ELF-1 (cell line): ENCODE measurements at regions not wholly inside any gene's neighbourhood (a gene's known extent, or its start where the extent isn't known, plus 50 kb on each side); places are given as distances from the start of the nearest gene placed in this dataset.

Source experiments
- DNase-seq: peaks from one replicate; pipeline ENCODE4 v3.0.0-alpha.2; 2016; ENCODE audit warnings: low read depth, low spot score

DNA sequence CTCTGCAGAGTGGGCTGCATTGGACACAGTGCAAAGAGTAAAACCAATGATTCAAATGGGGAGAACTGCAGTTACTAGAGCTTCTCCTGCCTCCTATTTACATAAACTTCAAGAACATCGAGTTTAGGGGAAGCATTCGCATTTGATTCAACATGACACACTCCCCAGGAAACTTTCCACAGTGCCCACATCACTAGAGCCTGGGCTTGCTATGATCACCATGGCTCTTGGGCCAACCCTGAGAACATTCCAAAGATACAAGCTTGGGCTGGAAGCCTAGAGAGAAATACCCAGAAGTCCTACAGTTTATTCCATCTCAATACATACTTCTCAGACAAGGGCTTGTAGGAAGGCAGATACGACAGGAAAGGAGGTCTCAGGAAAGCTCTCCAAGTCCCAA, 337.9 kb downstream of the CD83 start:
- DNase-seq, result no peak

DNA sequence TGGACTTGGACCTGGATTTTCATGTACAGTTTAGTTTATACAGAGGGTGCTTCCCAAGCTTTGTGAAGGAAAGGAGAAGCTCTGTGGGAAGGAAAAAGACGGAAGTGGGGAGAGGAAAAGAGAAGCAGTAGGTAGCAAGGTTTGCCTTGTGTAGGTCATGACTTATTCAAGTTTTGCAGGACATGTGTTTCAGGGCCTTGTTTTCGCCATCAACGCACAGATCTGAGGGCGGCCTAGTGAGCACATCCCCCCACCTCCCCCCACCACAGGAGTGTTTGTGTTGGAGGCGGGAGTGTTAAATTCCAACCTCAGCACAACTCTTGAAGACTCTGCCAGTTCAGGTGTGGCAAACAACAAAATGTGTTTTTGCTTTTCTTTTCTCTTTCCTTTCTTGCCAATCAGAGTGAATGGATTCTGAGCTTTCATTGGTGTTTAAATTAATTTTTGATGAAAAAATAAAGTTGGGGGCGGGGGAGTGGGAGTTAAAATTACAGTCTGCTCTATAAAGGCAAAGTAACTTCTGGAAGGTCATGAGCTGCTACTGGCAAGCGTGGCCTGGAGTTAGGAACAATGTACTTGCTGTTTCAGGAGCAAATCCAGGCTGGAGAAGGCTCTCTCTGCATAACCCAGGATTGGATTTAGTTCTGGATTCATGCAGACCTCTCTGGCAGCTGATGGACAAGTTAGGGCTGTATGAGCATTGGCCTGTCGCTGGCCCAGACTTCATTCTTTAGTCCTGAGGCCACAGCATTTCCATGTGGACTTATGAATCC, 338.5 kb downstream of the CD83 start:
- DNase-seq, result peak; percentile 27

DNA sequence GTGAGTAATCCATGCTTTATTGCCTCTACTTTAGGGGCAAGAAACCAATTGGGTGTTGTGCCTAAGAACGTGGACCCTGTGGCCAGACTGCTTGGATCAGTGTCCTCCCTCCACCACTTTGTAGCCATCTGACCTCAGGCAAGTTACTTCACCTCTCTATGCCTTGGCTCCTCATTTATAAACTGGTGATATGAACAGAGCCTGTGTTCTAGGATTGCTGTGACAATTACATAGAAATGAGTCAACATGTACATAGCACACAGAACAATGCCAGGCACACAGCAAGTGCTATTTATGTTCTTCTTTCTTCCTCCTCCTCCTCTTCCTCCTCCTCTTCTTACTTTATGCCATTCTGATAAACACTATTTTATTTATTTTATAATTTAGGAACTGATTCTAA, 339.4 kb downstream of the CD83 start:
- DNase-seq, result no peak

DNA sequence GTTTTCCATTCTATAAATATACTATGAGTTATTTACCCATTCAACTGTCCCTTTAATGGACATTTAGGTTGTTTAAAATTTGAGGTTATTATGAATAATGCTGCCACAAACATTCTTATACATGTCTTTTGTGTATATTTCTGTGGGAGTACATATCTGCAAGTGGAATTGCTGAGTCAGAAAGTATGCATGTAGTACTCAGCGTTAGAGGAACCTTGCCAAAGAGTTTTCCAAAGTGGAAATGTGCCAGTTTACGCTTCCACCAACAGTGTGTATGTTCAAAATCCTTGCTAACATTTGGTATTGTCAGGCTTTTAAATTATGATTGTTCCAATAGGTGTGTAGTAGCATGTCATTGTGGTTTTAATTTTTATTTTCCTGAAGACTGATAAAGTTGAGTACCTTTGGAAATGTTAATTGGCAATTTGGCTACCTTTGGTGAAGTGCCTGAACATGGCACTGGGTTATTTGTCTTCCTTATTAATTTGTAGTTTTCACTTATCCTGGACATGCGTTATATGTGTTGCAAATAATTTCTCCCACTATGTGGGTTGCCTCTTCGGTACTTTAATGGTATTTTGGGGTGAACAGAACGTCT, 341.2 kb downstream of the CD83 start:
- DNase-seq, result no peak

DNA sequence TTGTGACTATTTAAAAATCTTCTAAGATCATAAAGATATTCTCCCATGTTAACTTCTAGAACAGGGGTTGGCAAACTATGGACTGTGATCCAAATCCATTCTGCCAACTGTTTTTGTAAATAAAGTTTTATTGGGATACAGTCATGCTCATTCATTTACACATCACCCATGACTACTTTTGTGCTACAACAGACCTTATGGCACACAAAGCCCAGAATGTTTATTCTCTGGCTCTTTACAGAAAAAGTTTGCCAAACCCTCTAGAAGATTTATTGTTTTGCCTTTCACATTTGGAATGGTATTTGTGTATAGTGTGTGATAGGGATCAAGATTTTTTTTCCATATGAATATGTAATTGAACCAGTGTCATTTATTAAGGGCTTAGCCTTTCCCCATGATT, 341.7 kb downstream of the CD83 start:
- no peak for DNase-seq

DNA sequence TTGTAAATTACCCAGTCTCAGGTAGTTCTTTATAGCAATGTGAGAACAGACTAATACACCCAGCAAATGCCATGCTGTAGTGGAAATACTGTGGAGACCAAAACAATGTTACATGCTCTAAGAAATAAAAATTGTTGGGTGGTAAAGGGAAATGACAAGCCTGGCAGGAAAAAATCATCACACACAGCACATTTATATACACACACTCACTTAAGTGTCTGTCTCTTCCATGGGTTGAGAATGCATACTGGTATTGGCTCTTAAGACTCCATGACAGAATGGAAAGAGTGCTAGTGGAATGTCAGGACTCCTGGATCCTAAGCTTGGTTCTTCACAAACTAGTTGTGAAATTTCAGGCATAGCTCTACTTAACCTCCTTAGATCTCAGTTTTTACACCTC, 343.0 kb downstream of the CD83 start:
- no peak for DNase-seq

DNA sequence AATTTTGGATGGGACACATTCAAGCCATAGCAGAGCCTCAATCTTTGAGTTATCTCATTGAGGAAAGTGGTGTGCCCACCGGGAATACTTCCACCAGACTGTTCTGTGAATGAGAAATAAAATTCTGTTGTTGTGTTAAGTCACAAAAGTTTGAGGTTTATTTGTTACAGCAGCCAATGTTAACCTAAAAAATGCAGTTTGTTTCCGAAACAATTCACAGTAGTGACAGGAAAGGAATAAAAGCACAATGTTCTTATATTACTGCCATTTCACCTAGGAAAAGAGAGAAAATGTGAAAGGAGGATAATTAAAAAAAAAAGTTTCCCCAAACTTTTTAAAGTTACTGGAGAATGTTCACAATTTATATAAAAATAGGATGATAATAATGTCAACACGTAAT, 344.6 kb downstream of the CD83 start:
- no peak for DNase-seq

DNA sequence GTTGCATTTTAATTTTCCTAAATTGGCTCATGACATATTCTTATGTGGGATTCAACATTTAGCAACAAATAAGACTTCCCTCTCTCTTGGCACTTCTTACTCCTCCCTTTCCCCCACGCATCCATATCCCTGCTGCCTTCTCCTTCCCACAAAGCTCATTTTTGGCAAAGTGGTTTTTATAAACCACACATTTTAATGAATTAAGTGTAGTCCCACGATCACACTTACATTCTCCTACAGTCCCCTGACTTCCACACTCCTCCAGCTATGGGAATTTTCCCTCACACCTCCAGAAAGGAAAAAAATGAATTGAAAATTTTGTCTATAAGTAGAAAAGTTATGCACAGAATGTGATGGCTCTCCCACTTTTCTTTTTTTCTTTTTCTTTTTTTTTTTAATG, 345.0 kb downstream of the CD83 start:
- no peak for DNase-seq

DNA sequence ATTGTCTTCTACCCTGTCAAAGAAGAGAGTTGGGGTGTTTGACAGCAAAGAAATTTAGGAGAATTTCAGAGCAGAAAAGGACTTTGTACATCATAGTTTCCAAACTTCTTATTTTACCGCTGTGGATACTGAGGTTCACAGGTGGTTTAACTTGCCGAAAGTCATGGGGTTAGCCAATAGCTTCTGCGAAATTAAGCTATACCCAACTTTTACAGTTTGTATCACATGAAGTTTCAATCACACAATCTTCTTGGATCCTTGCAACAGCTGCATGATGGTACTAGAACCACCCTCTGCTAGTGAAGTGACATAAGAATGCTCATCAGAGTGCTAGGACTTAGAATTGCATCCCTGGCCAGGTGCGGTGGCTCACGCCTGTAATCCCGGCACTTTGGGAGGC, 345.5 kb downstream of the CD83 start:
- DNase-seq, result no peak

DNA sequence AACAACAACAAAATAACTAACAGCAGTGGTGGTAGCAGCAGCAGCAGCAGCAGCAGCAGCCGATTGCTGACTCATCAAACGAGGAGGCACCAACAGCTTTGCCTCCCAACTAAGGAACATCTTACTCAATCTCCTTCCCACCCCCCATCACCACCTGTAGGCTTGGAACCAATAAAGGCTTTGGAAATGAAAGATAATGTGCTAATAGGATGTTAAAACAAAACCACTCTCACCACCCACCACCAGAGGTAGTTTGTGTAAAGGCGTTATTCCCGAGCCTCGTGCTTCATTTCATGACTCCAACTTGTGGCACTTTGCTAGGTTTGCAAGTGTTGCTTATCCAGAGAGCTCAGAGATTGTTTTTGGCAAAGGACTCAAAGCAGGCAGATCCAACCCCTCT, 346.5 kb downstream of the CD83 start:
- DNase-seq, result peak; percentile 34

DNA sequence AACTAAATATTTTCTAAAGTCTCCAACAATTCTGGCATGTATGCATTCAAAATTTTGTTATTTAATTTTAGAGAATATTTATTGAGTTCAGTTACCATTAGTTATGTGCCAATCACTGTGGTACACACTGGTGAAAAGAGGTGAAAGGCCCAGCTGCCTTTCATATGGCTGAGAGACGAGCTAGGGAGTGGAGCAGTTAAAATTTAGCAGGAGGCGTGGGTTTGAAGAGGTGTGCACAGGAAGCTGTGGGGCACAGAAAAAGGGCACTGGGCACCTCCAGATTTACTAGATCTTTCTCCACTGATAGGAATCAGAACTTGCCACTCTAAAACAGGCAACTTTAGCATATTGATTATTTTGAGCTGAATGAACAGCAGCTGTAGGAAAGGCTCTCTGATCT, 347.1 kb downstream of the CD83 start:
- DNase-seq, result no peak

DNA sequence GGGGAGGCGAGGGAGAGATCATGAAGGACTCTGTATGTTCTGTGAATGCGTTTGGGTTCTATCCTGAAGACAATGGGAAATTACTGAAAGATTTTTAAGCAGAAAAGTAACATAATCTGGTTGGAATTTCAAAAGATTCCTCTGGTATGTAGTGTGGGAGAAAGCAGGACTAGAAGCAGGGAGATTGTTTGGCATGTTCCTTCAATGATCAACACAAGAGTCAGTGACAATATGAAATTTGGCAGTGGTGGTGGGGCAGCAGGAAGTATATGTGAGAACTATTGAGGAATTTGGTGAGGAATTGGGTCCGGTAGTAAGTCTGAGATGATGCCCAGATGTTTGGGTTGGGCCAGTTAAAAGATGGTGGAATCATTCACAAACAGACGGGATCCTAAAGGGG, 348.7 kb downstream of the CD83 start:
- no peak for DNase-seq

DNA sequence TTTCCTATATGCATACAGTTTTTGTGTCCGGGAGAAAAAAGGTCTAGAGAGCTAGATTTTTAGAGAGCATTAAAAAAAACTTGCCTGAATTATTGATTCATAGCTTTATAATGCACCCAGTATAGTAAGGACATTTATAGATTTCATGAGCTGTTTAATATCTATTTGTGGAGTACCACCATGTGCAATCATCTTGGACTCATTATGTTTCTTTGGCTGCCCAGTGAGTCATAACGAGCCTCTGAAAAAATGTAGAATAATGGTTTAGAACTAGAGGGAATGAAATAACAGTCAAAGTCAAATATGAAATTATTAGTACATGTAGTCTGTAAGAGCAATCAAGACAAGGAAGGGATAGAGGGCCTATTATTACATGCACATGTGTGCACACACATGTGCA, 350.0 kb downstream of the CD83 start:
- no peak for DNase-seq

DNA sequence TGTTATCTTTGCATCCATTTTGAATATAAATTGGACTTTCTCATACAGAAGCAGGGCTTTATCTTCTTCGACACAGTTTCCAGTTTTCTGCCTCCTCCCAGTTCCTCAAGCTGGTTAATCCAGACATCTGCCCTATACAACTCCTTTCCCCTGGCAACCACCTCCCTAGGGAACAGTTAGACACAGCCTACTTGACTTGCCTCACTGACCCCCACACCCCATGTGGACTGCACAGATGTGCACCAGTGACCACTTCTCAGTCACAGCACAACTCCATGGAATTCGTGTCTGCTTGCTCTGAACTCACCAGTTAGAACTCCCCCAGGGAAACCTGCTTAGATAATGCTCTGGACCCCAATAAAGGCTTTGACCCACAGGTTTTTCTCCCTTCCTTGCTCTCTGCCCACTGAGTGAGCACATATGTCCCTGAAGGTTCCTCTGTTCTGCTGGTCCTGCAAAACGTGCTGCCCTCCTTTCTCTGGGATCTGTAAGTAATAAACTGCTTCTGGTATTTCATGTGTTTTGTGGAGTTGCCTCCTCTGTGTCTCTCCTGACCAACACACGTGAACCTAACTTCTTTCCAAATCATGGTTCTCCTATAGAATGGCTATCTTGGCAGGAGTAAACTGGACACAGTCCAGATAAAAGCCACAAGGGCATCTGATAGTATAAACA, 351.2 kb downstream of the CD83 start:
- no peak for DNase-seq

DNA sequence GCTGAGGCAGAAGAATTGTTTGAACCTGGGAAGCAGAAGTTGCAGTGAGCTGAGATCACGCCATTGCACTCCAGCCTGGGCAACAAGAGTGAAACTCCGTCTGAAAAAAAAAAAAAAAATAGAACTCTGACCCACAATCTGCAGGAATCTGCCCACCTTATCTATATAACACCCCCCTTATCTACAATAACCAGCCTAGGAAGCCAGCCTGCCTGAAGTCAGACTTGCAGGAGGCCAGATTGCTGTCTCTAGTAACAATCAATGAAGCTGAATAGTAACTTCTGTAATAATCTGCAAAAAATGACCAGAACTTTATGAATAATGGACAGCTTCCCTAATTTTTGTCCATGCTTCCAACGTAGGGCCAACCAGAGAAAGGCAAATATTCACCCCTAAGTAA, 352.5 kb downstream of the CD83 start:
- no peak for DNase-seq

DNA sequence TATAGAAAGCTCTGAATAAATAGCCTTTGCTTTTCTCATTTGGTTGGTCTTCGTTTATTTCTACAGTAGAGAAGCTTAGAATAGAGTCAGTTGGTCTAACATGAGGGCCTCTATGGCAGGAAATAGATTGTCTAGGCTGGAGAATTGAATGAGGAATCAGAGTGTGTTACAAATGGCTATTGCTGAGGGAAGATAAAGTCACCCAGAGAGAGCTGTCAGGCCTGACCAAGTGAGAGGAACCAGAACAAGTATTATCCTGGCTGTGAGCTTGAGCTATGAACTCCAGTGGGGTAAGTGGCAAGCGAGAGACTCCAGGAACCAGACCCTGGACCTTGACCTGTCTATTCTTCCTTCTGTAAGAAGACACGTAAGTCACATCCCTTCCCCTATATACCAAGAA, 353.1 kb downstream of the CD83 start:
- no peak for DNase-seq

DNA sequence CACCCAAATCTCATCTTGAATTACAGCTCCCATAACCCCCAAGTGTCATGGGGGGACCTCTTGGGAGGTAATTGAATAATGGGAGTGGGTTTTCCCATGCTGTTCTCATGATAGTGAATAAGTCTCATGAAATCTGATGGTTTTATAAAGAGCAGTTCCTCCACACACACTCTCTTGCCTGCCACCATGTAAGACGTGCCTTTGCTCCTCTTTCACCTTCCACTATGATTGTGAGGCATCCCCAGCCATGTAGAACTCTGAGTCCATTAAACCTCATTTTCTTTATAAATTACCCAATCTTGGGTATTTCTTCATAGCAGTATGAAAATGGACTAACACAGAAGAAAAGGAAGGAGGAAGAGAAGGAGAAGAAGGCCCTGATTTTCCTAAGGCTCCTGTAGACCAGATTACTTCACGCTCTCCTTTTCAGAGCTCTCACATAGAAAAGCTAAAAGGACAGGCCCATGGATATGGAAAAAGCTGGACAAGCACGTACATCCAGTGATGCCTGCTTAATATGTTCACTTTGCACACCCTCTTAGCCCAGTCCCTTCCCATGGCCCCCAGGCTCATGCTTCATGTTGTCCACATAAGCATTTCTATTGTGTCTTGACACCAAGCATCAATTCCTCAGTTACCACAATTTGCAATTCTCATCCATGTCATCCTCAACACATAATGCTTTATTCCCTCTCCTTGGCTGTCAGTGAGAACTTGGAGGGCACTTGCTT, 354.8 kb downstream of the CD83 start:
- DNase-seq, result no peak

DNA sequence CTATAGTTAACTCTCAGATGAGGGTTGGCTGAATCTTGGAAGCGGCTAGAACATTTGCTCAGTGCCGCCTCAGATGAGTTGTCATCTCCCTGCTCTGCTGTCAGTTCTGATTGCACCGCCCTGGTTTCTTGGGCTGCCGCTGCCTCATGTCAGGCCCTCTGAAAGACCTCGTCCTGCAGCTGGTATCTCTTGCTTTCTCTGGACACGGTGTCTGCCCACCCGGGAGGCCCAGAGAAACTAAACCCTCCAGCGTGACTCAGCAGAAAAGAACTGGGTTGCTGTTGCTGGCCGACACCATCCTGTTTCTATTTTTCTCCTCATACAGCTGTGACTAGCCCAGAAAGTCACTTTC, 355.4 kb downstream of the CD83 start:
- DNase-seq, result no peak

DNA sequence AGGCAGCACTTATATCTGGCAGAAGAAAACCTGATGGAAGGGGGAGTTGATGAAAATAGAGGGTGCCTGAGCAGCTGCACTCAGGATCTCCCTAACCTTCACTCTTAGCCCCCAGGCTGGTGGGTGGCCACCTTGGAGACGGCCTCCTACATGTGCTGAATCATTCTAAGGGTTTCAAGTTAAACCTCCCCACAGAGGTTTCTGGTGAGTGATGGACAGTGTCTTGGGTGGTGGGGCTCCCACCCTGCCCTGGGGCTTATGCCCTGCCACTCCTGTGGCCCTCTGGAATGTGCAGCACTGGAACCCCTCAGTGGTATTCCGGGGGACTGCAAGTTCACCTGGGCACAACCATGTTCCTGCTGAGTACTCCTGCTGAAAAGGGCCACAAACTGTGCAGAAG, 357.2 kb downstream of the CD83 start:
- DNase-seq, result peak; percentile 12

DNA sequence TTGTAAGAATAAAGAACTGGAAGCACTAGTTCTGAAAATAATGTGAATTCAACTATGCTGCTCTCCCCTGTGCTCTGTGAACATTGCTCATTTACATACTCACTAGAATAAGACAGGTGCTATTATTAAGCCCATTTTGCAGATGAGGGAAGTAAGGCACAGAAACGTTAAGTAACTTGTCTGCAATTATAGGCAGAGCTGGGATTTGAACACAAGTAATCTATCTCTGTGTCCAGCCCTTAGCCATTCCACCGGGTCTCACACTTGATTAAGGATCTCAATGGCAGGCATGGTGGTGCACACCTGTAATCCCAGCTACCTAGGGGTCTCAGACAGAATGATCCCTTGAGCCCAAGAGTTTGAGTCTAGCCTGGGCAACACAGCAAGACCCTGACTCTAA, 357.7 kb downstream of the CD83 start:
- no peak for DNase-seq

DNA sequence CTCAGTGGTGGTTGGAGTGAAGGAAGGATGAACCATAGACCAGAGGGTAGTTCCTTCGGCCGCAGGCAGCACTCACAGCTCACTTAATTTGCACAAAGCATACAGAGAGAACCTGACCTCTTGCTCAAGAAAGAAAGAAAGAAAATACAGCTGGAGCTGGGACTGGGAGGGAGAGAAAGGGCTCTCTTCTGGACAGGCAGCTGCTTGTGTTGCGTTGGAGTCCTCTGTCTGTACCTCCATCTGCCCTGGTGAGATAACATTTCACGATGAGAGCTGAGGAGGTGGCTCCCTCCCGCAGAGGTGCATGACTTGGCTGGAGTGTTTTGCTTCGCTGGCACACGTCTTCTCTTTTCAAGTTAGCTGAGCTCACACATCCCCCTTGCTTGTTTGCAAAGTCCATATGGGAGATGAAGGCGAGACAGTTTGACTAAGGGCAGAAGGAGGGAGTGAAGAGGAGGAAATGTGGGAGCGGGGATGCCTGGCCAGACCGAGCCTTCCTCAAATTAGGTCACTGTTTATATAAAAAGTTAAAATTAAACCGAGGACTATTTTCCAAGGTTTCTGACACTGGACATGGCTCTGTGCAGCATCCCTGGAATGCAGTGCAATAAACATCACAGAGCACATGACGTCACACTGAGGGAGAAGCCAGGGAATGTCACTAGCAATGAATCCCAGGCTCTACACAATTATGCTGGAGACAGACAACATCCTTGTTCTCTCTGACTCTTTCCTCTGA, 359.4 kb downstream of the CD83 start:
- DNase-seq, result no peak

DNA sequence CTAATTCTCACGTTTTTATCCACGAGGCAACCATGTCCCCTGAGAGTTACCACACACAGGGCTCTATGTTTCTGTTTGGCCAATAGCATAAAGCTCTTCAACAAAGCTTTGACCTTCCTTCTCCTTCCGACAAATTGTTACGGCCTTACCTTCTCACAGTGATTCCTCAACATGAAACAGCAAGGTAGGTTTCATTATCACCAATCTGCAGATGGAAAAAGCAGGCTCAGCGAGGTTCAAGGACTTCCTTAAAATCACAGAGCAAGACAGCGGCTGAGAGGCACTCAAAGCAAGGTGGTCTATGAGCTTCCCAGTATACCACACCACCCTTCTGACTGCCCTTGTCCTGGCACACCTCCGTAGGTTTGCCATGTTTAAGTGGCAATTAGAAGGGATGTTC, 360.0 kb downstream of the CD83 start:
- no peak for DNase-seq
